ENCODE measurements at regions not wholly inside any gene's neighbourhood (a gene's known extent, or its start where the extent isn't known, plus 50 kb on each side); places are given as distances from the start of the nearest gene placed in this dataset.

GRCh38 chr7:387132-388022, 97.4 kb downstream of the FOXL3 start (continued):
- no peak for TF ChIP-seq ZNF585B (tag by site-specific recombination; IDR thresholded peaks at IDR 0.05)
- TF ChIP-seq ZBTB7A (tag by site-specific recombination; IDR thresholded peaks at IDR 0.05; ENCODE audit: low read depth): no peak
- no peak for TF ChIP-seq ZNF169 (tag by site-specific recombination; IDR thresholded peaks at IDR 0.05)
- no peak for TF ChIP-seq REST (tag by site-specific recombination; IDR thresholded peaks at IDR 0.05)
- no peak for TF ChIP-seq REPIN1 (tag by site-specific recombination; IDR thresholded peaks at IDR 0.05; ENCODE audit: low read depth)
- TF ChIP-seq, protein P1, sequence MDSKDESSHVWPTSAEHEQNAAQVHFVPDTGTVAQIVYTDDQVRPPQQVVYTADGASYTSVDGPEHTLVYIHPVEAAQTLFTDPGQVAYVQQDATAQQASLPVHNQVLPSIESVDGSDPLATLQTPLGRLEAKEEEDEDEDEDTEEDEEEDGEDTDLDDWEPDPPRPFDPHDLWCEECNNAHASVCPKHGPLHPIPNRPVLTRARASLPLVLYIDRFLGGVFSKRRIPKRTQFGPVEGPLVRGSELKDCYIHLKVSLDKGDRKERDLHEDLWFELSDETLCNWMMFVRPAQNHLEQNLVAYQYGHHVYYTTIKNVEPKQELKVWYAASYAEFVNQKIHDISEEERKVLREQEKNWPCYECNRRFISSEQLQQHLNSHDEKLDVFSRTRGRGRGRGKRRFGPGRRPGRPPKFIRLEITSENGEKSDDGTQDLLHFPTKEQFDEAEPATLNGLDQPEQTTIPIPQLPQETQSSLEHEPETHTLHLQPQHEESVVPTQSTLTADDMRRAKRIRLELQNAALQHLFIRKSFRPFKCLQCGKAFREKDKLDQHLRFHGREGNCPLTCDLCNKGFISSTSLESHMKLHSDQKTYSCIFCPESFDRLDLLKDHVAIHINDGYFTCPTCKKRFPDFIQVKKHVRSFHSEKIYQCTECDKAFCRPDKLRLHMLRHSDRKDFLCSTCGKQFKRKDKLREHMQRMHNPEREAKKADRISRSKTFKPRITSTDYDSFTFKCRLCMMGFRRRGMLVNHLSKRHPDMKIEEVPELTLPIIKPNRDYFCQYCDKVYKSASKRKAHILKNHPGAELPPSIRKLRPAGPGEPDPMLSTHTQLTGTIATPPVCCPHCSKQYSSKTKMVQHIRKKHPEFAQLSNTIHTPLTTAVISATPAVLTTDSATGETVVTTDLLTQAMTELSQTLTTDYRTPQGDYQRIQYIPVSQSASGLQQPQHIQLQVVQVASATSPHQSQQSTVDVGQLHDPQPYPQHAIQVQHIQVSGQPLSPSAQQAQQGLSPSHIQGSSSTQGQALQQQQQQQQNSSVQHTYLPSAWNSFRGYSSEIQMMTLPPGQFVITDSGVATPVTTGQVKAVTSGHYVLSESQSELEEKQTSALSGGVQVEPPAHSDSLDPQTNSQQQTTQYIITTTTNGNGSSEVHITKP (tag by site-specific recombination; IDR thresholded peaks at IDR 0.05): no peak
- TF ChIP-seq ZIC2 (tag by site-specific recombination; IDR thresholded peaks at IDR 0.05): no peak
- no peak for TF ChIP-seq ZNF366 (tag by site-specific recombination; conservative IDR thresholded peaks at IDR 0.05)
- no peak for TF ChIP-seq ZNF274 (IDR thresholded peaks at IDR 0.05; ENCODE audit: low read length)
- TF ChIP-seq ZNF274 (tag by site-specific recombination; IDR thresholded peaks at IDR 0.05; ENCODE audit: borderline replicate concordance): no peak

GRCh38 chr7:388023-388960, 98.3 kb downstream of the FOXL3 start:
- CTCF ChIA-PET: no interaction called here
- H3K4me3 ChIP-seq (ENCODE audit: low read depth, low read length): no peak overlapping the region

More at GRCh38 chr7:388023-388960, 98.3 kb downstream of the FOXL3 start:
- Histone ChIP-seq H3K36me3 (ENCODE audit: control insufficient read depth in 2 of 2, insufficient read depth in 1 of 2, low read length in 2 of 2) (no peaks in the 10 kb centered on the region), H3K27ac (ENCODE audit: extremely low read depth, low read depth, low read length) (no peak overlapping the region), H3K4me1 (ENCODE audit: control insufficient read depth, insufficient read depth, low read length) (no peaks in the 10 kb centered on the region), H3K9me3 (ENCODE audit: control insufficient read depth, insufficient read depth, low read depth, low read length) (no peaks in the 10 kb centered on the region)
- POLR2A ChIA-PET: no interaction called here
- no peak for TF ChIP-seq ATF2 (tag by site-specific recombination; IDR thresholded peaks at IDR 0.05; ENCODE audit: low read depth)
- no peak for TF ChIP-seq ZNF747 (tag by site-specific recombination; IDR thresholded peaks at IDR 0.05)

Data from HEK293 (cell line).